GM18507 (cell line): ENCODE measurements at regions not wholly inside any gene's neighbourhood (a gene's known extent, or its start where the extent isn't known, plus 50 kb on each side); places are given as distances from the start of the nearest gene placed in this dataset.
"Not testable (repeated sequence)": the region's sequence is repeated elsewhere in the genome, so short reads cannot be mapped to it uniquely, and the experiment has no call there.

Source experiments
- DNase-seq: peaks from one replicate; pipeline ENCODE4 v3.0.0; 2011; ENCODE audit warnings: low read depth; ENCODE audit not compliant: insufficient read length; ENCODE audit errors: extremely low spot score
- FAIRE-seq: peaks from 2 replicates; lab custom pipeline; 2011; peaks lifted over from hg19 to GRCh38; lab: Jason Lieb, UNC

DNA sequence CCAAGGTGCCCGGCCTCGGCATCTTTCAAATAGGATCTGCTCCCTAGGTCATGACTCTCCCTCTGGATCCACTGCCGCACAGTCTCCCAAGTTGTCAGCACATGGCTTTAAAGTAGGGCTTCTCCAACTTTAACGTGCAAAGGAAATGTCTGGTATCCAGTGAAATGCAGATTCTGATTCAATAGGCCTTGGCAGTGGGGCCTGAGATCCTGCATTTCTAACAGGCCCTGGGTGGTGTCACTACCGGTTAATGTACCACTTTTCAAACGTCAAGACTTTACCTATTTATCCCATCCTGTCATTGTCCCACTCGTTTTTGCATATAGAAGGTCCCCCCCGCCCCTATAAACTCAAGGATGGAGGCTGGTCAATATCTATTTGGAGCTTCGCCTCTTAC is 137.6 kb upstream of the ZNF618 start:
- FAIRE-seq = no peak

DNA sequence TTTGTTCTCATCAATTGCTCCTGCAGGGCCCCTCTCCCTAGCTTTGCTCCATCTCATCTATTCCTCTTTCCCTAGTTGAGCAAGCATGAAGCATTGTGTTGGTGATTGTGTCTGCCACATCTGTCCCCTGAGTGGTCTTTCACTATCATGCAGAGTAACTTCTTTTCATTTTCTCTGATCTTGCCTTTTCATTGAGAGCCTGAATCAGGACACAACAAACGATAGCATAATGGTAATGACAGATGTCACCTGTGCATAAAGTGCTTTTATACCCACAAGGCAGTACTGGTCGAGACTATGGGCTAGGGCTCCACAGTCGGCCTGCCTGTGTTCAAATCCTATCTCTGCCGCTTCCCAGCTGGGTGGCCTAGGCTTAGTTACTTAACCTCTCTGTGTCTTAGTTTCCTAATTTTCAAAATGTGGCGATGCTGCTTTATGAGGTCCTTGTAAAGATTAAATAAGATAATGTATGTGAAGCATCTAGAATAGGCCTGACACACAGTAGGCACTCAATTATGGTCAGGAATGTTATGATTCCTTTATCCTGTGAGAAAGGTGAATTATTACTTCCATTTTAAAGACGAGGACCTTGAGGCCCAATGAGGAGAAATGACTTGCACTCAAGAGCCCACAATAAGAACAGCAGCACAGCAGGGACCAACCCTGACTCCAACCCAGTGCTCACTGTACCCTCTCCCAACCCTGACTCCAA is 137.1 kb upstream of the ZNF618 start:
- no peak for DNase-seq
- FAIRE-seq = no peak

More for the DNA sequence above, 137.6 kb upstream of the ZNF618 start:
- DNase-seq = no peak

DNA sequence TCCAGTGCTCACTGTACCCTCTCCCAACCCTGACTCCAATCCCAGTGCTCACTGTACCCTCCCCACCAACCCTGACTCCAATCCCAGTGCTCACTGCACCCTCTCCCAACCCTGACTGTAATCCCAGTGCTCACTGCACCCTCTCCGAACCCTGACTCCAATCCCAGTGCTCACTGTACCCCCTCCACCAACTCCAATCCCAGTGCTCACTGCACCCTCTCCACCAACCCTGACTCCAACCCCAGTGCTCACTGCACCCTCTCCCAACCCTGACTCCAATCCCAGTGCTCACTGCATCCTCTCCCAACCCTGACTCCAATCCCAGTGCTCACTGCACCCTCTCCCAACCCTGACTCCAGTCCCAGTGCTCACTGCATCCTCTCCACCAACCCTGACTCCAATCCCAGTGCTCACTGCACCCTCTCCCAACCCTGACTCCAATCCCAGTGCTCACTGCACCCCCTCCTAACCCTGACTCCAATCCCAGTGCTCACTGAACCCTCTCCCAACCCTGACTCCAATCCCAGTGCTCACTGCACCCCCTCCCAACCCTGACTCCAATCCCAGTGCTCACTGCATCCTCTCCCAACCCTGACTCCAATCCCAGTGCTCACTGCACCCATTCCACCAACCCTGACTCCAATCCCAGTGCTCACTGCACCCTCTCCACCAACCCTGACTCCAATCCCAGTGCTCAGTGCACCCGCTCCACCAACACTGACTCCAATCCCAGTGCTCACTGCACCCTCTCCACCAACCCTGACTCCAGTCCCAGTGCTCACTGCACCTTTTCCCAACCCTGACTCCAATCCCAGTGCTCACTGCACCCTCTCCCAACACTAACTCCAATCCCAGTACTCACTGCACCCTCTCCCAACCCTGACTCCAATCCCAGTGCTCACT is 136.3 kb upstream of the ZNF618 start:
- not testable (repeated sequence) for DNase-seq, FAIRE-seq

DNA sequence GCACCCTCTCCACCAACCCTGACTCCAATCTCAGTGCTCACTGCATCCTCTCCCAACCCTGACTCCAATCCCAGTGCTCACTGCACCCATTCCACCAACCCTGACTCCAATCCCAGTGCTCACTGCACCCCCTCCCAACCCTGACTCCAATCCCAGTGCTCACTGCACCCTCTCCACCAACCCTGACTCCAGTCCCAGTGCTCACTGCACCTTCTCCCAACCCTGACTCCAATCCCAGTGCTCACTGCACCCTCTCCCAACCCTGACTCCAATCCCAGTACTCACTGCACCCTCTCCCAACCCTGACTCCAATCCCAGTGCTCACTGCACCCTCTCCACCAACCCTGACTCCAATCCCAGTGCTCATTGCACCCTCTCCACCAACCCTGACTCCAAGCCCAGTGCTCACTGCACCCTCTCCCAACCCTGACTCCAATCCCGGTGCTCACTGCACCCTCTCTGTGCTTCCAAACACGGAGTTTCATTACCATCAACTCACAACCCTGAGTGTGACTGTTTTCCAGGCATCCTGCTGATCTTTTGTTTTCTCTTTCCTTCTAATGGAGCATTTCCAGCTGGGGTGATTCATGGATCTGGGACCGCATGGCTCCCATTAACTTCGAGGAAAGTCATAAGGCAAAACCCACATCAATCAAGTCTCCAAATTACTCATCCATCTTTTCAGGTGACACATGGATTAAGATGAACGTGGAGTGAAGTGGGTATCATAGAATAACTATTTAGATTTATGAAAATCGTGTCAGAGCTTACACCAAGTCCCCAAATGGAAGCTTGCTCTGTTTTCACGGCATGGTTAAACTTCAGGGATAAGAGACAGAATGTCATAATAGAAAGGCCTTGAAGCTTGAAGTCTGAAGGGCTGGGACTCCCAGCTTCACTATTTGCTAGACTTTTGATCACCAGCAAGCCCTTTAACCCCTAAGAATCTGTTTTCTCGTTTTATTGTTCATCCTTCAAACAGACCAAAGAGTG is 135.3 kb upstream of the ZNF618 start:
- DNase-seq, FAIRE-seq: not testable (repeated sequence)

- FAIRE-seq (no peak), DNase-seq (no peak)
Observed at GRCh38 chr9:113741886-113742854, 133.9 kb upstream of the ZNF618 start.

DNA sequence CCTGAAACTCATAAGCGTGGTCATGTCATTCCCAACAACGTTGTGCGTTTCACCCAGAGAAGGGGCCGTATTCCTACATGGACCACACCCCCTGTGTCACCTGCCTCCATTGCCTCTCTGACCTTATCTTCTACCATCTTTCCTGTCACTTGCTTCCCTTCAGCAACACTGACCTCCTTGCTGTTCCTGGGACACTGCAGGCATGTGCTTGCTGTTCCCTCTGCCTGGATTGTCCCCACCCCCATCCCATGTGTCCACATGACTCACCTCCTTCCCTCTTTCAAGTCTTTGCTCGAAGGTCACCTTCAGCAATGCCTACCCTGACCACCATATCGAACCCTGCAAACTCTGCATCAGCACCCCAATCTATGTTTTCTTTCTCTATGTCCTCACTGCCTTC is 133.2 kb upstream of the ZNF618 start:
- DNase-seq (no peak), FAIRE-seq (no peak)

GRCh38 chr9:113746486-113746885 is 129.6 kb upstream of the ZNF618 start:
- FAIRE-seq (no peak), DNase-seq (no peak)

- FAIRE-seq = no peak
- DNase-seq = no peak
Observed at GRCh38 chr9:113748135-113748534, 128.0 kb upstream of the ZNF618 start.

DNA sequence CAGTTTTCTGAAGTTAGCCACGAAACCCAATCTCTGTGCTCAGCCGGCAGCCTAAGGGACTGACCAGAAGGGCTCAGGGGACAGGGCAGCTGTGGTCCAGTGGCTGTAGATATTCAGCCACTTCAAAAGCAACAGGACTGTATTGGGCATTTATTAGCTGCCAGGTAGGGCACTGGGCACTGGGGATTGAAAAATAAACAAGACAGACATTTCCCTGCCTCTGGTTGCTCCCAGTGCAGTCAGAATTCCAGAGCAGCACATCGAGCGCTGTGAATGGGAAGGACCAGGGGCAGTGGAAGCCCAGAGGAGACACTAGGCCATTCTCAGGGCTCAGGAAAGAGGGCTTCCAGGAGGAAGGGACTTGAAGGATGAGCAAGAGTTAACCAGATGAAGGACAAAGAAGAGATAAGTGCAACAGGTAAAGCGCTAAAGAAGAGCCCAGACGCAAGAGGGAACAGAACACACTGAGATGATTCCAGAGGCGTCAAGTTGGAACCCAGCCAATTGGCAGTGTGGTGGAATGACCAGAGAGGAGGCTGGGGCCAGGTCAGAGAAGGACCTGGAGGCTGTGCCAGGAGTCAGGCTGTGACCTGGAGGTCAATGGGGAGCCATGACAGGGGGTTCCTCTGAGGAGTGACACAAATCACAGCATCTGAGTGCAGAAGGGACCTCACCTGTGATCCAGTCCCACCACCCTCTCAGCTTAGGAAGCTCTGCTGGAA is 122.5 kb upstream of the ZNF618 start:
- no peak for FAIRE-seq

GRCh38 chr9:113754739-113755138 is 121.4 kb upstream of the ZNF618 start:
- no peak for DNase-seq
- FAIRE-seq = no peak

More for the DNA sequence above, 122.5 kb upstream of the ZNF618 start:
- no peak for DNase-seq

DNA sequence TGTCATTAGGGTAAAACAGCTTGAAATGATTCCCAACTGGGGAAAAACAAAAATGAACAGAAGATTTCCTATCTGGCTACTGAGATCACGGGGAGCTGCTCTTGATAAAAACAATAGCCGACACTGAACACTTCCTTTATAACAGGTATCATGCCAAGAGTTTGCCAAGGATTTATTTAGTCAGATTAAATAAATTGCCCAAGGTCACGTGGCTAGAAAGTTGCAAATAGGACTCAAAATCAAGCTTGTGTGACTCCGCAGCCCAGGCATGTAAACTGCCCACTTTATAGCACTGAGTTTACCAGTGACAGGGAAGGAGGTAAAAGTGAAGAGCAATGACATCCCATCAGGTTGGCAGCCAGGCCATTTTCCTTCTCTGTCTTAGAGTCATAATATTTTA is 120.7 kb upstream of the ZNF618 start:
- no peak for FAIRE-seq
- DNase-seq = no peak

- DNase-seq (no peak), FAIRE-seq (no peak)
Observed at GRCh38 chr9:113756476-113757192, 119.5 kb upstream of the ZNF618 start.

DNA sequence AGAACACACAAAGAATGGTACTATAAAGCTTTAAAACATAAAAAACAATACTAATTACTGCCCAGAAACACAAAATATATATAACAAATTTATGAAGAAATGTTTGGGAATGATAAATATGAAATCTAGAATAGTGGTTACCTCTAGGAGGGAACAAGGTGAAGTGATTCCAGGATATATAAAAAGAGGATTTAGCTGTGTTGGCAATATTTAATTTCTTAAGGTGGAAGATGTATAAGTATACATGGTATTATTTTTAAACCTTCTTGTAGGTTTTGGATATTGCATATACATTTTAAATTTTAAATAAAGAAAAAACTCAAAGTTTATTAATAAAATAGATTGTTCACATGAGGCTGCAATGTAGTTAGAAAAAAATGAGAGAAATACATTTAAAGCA is 112.7 kb upstream of the ZNF618 start:
- FAIRE-seq (no peak), DNase-seq (no peak)

DNA sequence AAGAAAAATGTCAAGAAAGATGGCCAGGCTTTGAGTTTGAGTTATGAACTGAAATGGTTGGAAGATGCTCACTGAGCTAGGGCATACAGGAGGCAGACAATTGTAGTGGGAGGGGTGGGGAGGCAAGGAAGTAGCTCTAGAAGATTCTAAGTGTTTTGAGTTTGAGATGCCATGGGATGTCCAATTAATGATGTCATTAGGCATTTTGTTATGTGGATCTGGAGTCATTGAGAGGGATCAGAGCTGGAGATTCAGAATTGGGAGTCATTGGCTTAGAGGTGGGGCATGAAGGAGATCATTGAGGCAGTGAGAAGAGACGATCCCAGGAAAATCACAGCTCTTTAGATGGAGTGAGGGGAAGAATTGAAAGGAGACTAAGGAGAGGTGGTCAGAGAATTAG is 111.5 kb upstream of the ZNF618 start:
- FAIRE-seq = no peak
- DNase-seq = no peak

- FAIRE-seq (no peak), DNase-seq (no peak)
Observed at GRCh38 chr9:113769412-113769811, 106.7 kb upstream of the ZNF618 start.

- no peak for FAIRE-seq
- DNase-seq = no peak
Observed at GRCh38 chr9:113770396-113770795, 105.7 kb upstream of the ZNF618 start.

DNA sequence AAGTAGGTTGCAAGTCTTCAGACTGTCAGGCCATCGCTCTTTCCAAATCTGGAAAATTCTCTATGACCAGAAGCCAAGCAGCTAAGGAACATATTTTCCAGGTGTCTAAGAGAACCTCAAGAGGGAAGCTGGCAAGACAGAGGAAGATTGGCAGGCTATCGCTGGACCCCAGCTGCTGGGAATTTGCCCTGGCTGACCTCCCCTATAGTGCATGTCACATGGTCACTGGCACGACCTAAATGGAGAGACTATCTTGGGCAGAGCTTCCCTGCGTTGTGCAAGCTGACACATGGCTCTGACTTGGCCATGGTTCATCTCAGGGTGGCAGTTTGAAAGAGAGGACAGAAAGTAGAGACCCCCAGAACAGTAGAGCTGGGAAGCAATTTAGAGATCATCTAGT is 104.9 kb upstream of the ZNF618 start:
- DNase-seq = no peak
- FAIRE-seq = no peak
